Fibroblast of lung (primary cell): ENCODE measurements at regions not wholly inside any gene's neighbourhood (a gene's known extent, or its start where the extent isn't known, plus 50 kb on each side); places are given as distances from the start of the nearest gene placed in this dataset.

Experiments
- CTCF ChIP-seq, 2 donors: IDR thresholded peaks in 1 of 2; conservative IDR thresholded peaks in 1 of 2; 1 replicate in 1 of 2; 2 replicates in 1 of 2; pipeline ENCODE4 v1.5.1; 2011 to 2012; ENCODE audit warnings: low read length in 2 of 2, control low read depth in 1 of 2, inconsistent platforms in 1 of 2, low read depth in 1 of 2, mild to moderate bottlenecking in 1 of 2
- EZH2 ChIP-seq: IDR thresholded peaks from 2 replicates; pipeline ENCODE4 v1.5.1; 2012; ENCODE audit warnings: low read length, control low read depth, mild to moderate bottlenecking; ENCODE audit errors: missing control alignments

GRCh38 chr21:35753308-35753707, 307.0 kb downstream of the SETD4 start:
- TF ChIP-seq CTCF (conservative IDR thresholded peaks at IDR 0.05 in 1 of 2, IDR thresholded peaks at IDR 0.05 in 1 of 2; ENCODE audit: low read depth in 1 of 2, low read length in 2 of 2) (no peak), EZH2 (no peak)
